Adrenal gland (tissue), 5 donors: ENCODE measurements at regions not wholly inside any gene's neighbourhood (a gene's known extent, or its start where the extent isn't known, plus 50 kb on each side); places are given as distances from the start of the nearest gene placed in this dataset.

Source experiments
- CTCF ChIP-seq, 6 experiments: fragments of 450-650 bp in 4 of 6; fragments of 200-600 bp in 2 of 6; sonication (generic) in 1 of 6; IDR thresholded peaks; 1 replicate in 5 of 6; 2 replicates in 1 of 6; pipeline versions ENCODE4 v1.5.1 to v1.8.0; 2016 to 2021; ENCODE audit warnings: antibody characterized with exemption in 6 of 6, mild to moderate bottlenecking in 2 of 6, moderate library complexity in 1 of 6
- POLR2A ChIP-seq, 2 donors: fragments of 450-650 bp; IDR thresholded peaks; one replicate each; pipeline ENCODE4 v1.6.1; 2017; ENCODE audit warnings: antibody characterized with exemption in 2 of 2, mild to moderate bottlenecking in 2 of 2, moderate library complexity in 1 of 2
- donor health status: DM: no; HTN: no; CAD: no.

GRCh38 chr9:31837211-31837610, 547.2 kb upstream of the ACO1 start:
- TF ChIP-seq CTCF (IDR thresholded peaks at IDR 0.05) (no peak), POLR2A (IDR thresholded peaks at IDR 0.05) (no peak)
